ENCODE measurements at regions not wholly inside any gene's neighbourhood (a gene's known extent, or its start where the extent isn't known, plus 50 kb on each side); places are given as distances from the start of the nearest gene placed in this dataset.

DNA sequence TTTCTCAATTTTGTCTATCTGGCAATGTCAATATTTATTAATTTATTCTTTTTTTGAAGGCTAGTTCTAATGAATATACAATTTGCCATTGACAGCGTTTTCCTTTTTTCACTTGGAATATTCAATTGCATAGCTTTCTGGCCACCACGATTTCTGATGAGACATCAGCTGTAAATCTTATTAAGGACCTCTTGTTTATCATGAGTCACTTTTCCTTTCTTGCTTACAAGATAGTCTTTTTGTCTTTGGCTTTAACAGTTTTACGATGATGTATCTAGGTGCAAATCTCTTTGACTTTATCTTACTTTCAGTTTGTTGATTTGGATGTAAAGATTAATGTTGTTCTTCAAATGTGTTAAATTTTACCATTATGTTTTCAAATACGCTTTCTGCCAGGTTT is 991.6 kb upstream of the SLC10A2 start:
- no peak for DNase-seq

DNA sequence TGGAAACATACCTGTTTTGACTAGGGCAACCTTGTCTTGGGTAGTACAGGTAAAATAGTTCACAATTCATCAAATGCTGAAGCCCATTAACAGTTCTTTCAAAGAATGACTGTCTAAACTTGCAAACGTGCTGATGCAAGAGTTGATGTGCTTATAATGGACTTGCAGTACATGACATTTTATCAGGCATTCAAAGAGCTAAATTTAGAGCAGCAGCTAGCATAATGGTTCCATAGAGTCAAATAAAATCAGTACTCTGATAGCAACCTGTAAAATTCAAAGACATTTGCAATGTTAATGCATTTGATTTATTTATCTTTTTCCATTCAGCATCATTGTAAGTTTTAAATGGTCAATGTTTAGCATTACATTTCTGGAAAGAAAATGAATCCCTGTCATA is 979.7 kb upstream of the SLC10A2 start:
- DNase-seq = no peak

DNA sequence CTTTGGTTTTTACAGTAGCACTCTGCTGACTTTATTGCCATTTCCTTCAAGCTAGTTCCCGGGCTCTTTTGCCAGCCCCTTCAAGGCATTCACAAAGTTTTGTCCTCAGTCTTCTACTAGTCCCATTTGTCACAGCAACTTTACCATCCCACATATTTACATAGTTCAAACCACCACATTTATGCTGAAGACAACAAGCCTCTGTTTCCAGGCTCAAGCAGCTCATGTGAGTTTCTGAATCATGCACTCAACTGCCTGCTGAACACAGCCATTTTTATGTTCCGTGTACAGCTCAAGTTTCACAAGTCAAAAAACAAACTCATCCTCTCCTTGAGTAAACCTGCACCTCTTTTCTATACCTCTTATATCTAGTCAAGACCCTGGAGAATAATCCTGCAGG is 977.0 kb upstream of the SLC10A2 start:
- DNase-seq = no peak

DNA sequence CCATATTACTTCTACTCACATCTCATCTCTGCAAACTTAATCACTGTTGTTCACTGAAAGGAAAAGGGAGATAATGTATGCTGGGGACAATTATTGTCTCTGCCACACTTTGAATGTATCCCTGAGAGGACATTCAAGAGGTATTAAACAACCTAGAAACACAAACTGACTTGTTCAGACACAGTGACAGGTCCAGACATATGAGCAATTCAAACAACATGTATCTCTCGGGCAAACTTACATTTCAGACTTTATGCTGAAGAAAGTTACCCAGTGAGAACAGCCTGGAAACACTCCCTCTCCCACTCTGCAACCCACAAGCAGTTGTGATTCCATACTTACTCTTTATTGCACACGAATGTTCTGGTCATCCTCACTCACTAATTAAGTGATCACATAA is 968.7 kb upstream of the SLC10A2 start:
- no peak for DNase-seq

DNA sequence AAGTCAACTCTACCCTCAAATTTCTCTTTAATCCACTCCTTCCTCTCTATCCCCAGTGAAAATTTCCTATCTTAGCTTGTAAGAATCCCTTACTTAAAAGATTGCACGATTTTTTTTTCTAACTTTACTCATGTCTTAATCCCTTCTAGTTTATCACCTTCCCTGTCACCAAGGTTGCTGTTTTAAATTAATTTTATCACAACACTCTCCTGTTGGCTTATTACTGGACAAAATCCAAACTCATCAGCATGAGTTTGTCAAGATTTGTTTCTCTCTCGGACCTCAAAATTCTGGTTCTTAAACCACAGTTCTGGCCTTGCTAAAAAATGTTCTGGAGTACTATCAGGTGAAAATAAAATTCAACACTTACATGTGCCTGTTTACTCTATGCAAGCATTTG is 959.1 kb upstream of the SLC10A2 start:
- no peak for DNase-seq

DNA sequence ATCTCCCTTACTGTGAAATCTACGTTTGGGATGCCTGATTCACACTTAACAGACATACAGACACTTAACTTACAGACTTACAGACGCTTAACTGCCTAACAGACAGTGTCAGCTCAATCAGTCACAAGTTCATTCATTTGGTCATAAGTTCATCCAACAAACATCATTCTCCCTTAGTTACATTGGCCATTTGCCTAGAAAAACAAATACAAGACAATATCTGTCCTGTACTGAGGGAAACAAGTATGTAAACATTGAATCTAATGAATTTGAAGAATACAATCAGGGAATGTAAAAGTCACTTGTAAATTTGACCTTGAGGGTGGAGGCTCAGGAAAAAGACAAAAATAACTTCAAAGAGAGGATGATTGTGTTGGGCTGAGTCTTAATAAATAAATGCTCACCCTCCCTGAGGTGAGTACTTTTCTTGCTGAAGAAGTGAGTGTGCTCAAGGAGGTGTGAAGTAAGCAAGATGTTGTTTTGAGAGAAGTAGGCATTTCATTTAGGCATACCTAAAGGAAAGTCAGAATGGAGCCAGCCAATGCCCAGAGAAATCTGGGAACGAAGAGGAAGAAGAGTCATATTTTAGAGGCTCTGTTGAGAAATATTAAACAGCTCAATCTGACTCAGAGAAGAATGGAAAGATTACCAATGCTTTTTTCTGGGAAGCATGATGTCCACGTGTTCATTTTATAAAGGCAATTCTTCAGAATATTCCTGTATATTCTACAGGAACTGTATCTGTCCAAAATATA is 958.4 kb upstream of the SLC10A2 start:
- DNase-seq = no peak

DNA sequence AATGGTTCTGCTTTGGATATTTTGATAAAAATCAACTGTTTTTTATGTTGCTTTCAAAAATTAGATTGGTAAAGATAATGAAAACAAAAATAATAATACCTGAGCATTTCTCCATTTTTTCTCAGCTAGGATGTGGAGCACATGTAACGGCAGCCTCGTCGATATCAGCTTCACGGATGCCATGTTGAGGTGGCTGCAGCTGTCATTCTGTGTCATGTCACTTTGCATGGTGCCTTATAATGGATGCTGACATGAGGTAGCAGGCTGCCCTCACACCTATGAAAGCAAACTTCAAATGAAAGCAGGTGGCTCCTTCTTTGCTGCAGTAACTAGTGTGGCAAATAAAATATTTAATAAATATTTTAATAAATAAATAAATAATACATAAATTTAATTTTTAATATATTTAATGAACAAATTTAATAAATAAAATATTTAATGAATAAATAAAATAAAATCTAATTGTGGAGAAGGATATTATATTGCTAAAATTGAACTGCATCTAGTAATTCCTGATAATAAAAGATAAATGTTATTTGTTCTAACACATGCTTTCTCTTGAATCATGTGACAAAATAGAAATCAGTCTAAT is 955.7 kb upstream of the SLC10A2 start:
- DNase-seq = no peak

DNA sequence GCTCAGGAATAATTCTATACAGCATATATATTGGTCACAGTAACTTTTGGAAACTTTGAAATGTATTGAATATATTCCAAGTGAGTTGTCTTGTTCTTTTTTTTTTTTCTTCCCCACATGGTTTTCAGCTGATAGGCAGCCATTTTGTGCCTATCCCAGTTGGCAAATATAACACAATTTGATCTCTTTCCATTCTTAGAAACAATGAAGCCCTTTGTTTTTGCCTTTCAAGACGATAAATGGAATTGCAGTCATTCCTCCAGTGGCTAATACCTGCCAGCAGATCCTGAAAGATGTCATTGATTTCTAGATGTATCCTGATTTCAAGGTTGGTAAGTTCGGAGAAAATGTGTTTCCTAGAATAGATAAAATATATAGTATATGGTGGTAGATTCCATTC is 951.1 kb upstream of the SLC10A2 start:
- DNase-seq = no peak

DNA sequence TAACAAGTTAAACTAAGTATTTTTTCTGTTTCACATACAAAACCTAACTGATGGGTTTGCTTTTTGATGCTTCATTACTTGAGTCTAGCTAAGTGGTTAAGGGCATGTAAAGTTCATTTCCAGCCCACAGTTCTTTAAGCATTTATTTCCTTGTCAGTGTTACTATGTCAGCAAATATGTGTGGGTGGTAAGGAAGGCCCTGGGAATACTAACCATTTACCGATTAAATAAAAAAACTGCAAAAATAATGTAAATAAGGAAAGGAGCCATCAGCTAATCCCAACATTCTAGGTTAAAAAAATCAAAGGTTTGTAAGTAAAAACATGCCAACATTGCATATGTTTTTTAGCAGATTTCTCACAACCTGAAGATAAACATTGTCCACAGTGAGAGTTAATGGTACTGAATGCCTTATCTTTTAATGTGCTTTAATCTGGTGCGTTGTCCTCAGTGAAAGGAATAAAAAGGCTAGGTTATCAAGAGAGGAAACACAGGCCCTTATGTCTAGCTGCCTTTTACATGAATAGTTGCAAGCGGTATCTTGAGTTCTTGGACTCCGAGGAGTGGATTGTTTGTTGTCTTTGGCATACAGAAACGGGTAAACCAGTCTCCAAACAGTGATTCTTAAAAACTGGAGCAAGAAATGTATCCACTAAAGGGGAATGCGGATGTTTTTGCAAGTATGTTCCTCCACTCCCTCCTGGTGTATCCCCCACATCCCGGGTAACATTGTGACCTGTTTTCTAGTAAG is 949.6 kb upstream of the SLC10A2 start:
- DNase-seq = no peak

DNA sequence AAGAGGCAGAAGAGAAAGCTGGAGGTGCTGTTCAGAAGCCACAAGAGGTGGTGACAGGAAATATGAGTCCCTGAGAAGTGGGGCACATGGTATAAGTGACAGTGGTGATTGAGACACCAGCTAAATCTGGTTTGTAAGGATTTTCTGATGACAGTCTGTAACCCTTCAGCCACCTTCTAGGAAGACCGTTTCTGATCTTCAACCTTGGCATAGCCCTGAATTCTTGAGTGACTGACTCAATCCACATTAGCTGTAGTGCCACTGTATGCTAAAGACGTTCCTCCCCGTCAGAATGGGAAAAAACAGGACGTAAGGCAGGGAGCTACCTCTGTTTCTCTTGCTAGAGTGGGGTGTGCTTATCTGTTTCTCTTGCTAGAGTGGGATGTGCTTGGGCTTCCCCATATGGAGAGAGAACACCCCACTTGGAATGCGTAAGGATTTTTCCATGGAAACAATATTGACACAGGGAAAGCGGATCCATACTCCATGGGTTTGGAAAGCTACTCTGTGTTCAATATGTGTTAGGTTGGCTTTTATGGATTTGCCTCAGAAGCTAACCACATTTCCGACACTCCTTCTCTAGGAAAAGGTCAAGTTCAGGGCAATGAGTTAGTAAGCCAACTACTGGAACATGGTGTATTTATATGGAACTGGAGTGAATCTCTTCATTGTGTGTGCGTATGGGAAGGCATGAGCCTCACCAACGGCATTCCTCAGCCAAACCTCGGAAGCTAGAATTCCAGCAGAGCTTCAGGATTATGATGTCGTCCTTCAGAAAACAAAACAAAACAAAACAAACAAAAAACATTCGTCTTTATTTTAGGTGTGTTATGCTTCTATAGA is 948.8 kb upstream of the SLC10A2 start:
- no peak for DNase-seq

DNA sequence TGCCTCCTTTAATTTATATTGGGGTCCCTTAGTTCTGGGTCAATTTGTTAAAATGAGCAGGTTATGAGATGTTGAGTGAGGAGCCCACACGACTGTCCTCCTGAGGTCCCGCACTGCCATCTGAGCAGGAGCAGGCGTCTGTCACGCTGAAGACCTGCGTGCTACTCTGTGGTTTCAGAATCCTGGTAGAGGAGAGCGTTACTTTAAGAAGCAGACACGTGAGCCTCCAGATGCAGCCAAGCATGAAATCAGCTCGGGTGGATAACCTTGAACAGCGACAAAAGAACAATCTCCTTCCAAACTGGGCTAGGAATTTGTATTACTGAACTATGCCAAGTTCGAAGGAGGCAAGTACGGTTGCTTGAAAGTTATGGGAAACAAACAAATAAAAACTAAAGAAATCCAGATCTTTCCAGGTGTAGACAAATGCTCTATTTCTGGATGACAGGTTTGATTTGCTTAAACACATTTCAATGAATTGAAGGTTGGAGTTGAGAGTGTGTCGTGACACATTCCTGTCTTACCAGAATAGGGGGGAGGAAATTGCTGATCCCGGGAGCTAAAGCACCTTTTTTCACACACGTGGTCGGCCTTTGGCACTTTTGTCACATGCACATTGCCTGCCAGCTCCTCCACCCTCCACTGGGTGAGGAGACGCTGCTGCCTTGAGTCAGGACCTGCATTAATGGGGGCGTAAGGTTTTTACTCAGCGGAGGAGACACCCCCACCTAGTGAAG is 945.5 kb upstream of the SLC10A2 start:
- no peak for DNase-seq

DNA sequence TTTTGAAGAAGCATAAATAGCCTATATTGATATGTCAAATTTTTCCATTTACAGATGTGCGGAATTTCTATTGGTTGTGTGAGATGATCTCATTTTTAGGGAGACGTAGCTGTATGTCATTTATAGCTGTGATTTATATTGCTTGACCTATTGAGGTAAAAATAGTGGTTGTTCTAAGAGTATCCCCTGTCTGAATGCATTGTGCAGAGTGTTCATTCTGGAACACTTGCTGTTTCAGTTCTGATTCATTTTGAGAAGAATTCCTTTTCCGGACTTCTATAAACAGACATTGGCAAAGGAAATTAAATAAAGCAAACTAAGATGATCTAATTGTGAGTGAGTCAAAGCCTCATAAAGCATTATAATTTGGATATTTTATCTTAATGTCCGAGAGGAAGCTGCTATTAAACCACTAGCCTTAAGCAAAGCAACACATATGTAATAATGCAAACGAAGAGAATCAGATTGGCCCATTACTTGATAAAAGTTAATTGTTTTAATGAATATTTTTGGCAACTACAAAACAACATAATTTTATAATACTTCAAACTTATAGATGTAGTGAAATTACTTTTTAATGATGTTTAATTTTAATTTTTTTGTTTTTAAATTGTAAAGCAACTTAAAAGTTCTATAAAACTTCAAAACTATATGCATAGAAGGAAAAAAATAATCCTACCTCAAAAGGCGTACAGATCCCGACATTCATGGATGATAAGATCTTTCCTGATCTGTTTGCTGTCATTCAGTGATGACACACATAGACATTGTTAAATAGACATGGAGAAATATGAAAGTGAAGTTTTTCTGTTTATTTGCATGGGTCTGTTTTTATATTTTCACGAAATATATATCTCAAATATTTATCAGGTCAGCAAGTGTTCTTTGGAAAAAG is 942.6 kb upstream of the SLC10A2 start:
- DNase-seq = no peak

DNA sequence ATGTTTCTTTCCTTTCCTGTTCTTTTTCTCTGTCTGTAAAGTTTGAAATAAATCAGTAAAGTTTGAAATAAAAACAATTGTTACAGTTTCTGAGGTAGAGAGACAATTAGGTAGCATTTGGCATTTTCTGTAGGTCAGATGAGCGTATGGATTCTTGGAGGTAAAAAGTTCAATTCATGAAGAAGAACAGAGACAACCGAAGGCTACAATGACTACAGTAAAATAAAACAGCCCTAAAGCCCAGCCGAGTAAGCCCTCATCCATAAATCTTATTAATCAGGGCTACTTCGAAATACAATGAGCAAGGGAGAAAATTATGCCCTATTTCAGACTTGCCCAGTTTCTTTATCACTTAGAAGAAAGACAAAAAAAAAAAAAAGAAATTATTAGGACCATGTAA is 941.9 kb upstream of the SLC10A2 start:
- DNase-seq = no peak

DNA sequence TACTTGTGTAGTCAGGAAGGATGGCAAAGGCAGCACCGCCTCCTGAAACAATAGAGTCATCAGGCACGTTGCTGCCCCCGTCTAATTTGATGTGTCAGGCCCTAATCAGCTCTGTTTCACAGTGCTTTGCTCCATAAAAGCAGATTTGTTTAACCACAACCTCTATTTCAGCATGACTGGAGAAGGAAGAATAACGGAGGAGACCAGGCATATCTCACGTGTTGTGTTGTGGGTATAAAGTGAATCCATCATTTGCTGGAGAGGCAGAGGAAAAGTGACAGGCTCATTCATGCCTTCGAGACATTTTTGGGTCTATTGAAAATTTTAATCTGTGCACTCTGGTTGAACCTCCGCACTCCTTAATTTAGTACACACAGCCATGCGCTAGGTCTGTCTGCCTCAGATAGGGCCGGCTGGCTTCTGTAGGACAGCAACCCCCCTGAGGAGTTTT is 940.4 kb upstream of the SLC10A2 start:
- DNase-seq = no peak

DNA sequence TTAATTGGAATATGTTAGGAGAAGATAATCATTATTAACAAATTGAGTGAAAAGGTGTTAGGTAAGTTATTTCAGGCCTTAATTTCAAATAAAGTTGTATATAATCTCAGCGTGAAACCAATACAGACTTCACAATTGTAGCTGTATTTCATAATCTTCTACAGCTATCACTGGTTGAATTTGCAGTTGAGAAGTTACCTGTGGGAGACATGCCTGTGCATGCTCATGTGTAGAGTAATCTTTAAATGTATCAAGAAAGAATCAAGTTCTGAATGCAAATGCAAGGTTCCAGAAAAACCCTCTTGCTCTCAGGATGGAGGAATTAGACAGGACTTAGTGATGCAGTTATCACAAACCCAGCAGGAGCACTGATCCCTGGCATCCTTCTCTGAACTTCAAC is 938.4 kb upstream of the SLC10A2 start:
- DNase-seq = no peak

DNA sequence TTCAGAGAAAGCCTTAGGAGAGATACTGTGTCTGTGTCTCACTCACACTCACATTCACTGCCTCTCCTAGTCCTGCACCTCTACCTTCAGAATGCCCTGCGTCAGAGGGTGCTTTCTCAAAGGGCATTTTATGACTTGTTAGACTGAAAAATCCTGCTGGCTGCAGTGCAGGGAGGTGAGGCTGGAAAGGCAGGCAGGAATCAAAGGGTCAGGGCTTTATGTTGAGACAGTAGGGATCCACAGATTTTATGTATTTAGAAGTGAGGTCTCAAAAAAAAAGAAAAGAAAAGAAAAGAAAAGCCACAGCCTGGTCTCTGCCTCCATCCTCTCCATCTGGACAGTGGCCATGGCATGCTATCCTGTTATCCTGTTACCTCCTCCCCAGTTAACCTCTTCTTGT is 936.0 kb upstream of the SLC10A2 start:
- no peak for DNase-seq

DNA sequence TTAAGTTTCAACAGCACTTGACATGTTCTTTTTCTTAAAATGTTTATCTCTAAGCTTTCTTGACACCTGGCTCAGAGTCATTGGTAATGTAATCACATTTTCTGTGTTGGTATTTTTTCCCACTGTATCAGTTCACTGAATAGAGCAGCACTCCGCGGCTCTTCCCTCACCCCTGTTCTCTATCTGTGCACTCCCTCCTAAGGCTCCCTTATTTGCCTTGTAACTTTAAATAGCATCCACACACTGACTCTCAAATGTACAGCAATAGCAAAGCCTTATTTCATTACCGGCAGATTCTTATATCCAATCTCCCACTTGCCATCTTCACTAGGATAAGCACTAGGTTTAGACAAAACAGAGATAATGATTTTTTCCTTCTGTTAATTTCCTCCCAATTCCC is 935.5 kb upstream of the SLC10A2 start:
- DNase-seq = no peak

DNA sequence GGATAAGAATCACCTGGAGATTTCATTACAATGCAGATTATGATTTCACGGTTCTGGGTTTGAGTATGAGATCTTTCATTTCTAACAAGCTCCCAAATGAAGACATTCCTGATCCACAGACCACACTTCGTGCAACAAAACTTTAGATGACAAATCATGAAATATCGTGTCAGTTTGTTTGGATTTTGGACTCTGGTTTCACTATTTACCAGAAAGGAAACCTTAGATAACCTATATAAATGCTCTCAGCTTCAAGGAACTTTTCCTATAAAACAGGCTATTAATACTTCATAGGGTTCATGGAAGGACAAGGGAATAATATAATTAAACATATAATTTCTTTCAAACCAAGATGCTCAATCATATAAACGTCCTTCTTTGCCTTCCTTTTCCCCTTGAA is 930.5 kb upstream of the SLC10A2 start:
- DNase-seq = no peak

DNA sequence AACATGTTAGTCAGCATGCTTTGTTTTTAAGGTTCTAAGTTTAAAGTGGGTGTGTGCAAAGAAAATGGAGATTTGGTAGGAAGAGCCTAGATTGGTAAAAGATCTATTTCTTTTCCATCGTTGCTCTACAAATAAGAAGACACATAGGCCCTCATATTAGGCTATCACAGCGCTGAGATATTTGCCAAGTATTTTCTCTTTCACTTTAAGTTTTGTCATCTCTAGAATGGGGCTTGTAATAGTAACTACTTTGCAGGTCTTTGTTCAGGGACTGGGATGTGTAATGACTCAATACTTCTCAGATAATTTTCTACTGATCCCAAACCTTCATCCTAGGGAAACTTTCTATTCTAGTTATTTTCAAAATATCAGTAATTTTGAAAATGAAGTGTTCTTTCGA is 917.7 kb upstream of the SLC10A2 start:
- DNase-seq = no peak

DNA sequence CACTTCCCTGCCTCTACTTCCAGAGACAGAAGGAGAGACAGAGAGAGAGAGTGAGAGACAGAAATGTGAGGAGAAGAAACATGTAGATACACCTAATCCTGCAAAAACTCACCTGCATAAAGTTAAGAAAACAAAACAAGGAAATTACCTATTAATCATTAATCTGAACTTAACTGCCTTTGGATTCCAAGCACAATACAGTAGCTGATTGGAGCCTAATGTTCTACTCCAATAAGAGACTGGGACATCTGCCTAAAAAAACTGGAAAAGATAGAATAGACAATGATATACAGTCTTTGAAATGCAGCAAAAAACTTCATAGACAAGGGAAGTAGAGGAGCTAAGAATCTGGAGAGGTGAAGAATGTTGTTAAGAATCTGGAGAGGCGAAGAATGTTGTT is 910.2 kb upstream of the SLC10A2 start:
- no peak for DNase-seq

DNA sequence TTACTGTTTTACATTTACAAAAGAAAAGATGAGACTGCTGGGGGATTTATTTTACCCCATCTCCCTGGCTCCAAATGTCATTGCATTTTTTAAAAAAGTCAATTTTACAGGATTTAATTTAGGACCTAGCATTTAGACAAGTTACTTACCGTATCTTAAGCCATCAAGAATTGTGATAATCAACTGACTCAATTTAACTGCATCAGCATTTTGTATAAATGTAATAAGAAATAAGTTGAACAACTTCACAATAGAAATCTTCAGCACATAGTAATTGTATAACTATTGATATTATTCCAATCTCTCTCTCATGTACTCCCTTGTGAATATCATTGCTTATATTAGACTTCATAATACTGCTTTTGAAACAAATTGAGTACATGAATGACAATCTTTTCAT is 907.5 kb upstream of the SLC10A2 start:
- no peak for DNase-seq
